GM21825 (cell line): ENCODE measurements at regions not wholly inside any gene's neighbourhood (a gene's known extent, or its start where the extent isn't known, plus 50 kb on each side); places are given as distances from the start of the nearest gene placed in this dataset.
A peak's percentile ranks its signal among the peaks of the same experiment; 100 is the strongest.

Experiments used
- ATAC-seq: cut with Tn5 transposase; IDR thresholded peaks from one replicate; pipeline ENCODE4 v1.9.1; 2021; ENCODE audit warnings: mild to moderate bottlenecking, moderate library complexity; ENCODE audit not compliant: unreplicated experiment

GRCh38 chr6:149212206-149212605, 105.3 kb upstream of the TAB2 start:
- no peak for ATAC-seq

DNA sequence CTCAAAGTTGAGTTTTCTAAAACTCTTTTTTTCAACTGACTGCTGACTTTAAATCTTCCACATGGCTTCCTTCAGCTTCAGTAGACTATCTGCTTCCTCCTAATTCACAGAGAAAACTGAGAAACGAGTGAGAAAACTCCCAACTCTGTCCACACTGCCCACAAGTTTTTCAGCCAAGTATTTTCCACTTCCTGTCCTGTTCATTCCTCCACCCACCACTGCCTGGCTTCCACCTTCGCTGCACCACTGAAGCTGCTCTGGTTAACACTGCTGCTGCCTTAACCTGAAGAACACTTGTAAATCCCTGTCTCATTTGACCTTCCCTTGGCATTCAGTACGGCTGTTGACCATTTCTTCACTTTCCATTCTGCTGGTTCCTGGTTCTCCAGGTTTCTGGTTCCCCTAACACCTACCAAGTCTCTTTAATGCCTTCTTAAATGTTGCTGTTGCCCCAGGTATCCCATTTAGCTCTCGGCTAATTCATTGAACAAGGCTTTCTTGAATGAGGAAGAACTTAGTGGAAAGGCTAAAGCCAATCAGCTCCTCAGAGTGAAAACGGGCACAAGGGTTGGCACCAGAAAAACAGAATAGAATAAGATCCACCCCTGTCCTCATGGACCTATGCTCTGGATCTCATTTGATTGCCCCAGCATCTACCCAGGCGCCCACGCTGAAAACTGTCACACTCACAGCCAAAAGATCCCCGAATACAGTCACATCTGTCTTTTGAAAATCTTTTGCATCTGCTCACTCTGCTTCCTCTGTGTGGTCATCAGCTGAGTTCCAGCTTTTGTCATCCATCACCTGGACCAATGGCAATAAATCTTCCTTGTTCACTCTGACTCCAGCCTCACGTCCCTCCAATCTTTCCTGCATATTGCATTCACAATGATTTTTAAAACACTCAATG, 104.4 kb upstream of the TAB2 start:
- ATAC-seq, result peak; percentile 17

- ATAC-seq, result no peak
Observed at GRCh38 chr6:149213829-149214228, 103.7 kb upstream of the TAB2 start.

DNA sequence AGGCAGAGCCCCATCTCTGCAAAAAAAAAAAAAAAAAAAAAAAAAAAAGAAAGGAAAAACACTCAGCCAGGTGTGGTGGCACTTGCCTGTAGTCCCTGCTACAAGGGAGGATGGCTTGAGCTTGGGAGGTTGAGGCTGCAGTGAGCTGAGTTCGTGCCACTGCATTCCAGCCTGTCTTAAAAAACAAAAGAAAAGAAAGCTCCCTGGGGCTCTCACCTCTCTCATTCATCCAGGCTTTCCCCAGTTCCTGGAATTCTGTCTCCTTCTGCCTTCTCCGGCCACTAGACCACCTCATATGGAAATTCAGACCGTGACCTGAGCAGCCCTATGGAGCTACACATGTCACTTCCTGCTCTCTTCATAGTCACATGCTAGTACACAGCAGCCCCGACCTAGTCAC, 101.1 kb upstream of the TAB2 start:
- no peak for ATAC-seq

- ATAC-seq, result peak; percentile 75
Observed at GRCh38 chr6:149217466-149217888, 100.0 kb upstream of the TAB2 start.

- ATAC-seq, result no peak
Observed at GRCh38 chr6:149218471-149218870, 99.0 kb upstream of the TAB2 start.

DNA sequence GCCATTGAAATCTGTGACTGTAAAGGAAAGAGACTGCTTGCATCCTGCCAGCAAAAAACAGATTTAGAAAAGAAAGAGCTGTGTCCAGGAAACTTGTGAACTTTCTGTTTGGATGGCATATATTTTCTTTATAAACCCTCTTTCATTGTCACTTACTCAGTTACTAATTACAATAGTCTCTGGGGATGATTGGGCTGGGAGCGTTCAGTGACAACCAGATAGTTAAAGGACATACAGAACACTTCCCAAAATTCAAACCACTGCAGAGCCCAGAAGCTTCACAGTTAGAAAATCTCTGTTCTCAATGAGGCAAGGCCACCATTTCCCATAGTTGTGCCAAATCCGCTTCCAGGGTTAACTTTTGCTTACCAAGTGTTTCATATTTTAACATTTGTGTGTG, 98.6 kb upstream of the TAB2 start:
- ATAC-seq, result no peak

DNA sequence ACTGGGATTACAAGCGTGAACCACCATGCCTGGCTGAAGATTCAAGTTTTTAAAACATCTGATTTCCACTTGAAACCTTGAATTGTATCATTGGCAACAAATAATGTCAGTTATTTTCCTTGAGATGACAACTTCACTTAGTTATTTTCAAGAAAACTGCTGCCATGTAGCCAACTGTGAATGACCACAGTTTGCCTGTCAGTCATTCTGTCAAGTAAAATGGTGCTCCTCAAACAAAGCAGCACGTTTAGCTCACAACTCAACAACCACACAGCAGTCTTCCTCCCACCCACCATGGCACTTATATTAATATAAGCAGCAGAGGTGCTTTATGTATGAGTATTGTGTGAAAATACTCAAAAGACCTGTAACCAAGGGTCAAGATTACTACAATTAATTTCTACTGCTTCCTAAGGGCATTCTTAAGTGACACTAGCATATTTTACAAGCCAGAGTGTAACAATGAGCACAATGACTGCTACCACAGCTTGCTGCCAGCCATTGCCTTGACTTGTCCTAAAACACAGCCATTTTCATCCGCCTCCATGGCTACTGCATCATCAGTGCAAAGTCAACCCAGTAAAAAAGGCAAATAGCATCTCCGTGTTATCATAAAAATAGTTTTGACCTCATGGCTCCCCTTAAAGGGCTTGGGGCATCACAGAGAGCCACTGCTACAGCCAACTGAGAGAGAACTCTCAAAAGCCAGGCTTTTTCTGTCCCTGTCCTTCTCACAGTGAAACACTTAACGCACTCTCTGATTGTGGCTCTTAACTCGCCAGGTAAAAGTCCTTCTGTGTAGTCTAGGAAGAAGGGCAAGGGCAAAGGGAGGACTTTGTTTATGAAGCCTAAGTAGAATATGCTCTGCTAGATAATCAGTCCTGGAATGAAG, 96.4 kb upstream of the TAB2 start:
- ATAC-seq, result no peak

DNA sequence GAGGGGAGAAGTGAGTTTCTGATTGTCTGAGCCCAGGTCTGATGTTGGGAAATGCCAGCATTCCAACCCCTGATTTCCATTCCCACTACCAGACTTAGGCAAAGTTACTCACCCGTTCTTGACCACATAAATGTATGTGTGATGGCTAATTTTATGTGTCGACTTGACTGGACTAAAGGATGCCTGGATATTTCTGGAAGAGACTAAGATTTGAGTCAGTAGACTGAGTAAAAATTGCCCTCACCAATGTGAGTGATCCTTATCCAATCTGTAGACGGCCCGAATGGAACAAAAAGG, 95.8 kb upstream of the TAB2 start:
- ATAC-seq, result no peak

DNA sequence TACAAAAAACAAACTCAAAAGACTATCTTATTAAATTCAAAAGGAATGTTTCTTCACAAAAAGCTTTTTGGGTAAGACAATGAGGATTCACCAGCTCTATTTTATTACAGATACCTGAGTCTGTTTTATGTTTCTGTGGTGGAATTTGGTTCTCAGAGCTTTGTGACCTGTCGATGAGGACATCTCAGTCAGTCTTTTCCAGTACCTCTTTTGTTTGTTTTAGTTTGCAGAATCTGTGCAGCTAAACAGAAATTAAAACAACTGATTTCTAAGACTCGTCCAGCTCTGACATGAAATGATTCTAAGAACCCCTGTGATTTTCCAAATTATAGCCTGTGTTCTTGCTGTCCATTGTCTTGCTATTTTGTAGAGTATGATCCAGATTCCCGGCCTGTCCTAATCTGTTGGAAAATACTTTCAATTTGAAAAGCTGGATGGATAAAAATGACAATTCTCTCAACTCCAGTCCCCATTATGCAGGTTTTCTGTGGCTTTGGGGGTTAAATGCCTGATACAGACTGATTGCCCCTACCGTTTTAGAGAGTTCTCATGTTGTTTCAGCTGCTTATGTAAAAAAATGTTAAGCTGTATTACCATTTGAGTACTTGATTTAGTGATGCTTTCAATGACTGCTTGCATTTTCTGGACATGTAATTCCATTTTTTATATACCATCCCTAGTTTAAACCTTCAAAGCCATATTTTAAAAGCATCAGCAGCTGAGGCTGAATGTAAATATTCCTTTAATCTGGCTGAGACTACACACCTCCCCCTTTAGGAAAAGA, 94.2 kb upstream of the TAB2 start:
- no peak for ATAC-seq

DNA sequence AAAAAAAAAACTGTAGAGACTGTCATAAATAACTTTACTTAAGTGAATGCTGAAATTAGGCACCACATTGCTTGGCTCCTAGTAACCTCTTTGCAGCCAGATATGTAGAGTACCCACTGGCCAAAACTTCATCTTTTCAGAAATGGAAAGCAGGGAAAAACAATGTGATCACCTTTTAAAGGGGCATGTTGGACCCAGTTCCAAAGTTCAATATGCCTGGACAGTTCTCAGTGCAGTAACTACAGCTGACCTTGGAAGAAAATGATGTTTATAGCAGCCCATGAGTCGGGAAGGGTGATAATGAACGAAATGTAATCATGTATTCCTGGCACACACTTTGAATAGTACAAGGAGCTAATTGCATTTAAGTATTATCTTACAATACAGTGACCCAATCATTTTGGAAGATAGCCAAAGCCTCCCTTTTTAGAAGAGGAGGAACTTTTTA, 93.6 kb upstream of the TAB2 start:
- no peak for ATAC-seq

DNA sequence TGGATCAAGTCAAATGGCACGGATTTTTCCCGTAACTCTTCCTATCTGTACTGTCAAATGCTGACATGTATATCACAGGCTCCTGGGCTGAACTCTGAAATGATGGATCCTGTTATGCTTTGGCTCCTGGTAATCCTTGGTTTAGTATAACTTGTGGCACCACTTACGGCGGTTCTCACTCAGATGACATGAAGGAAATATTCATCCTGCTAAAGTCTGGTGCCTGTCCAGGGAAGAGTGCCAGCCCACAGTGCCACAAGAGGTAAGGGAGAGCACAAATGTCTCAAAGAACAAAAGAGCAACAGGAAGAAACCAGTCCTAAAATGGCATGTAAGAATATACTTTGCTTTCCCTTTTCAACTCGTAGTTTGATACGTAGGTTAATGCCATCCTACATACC, 93.1 kb upstream of the TAB2 start:
- no peak for ATAC-seq

DNA sequence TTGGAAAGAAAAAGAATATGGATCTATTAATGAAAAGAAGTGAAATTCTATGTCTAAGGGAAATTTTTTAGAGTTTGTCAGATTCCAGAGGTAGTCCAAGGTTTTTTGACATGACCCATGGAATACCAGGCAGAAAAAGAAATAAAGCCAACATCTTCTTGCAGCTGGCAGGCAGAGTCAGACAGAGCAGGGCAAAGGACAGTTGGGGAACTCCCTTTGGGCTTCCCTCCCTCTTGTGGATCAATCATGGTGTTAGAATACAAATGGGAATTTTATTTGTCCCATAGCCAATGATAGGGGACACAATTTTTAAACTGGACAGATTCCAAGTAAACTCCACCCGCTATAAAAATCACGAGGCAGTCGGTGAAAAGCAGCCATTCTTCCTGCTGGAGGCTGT, 92.1 kb upstream of the TAB2 start:
- no peak for ATAC-seq

- no peak for ATAC-seq
Observed at GRCh38 chr6:149225946-149226345, 91.6 kb upstream of the TAB2 start.

DNA sequence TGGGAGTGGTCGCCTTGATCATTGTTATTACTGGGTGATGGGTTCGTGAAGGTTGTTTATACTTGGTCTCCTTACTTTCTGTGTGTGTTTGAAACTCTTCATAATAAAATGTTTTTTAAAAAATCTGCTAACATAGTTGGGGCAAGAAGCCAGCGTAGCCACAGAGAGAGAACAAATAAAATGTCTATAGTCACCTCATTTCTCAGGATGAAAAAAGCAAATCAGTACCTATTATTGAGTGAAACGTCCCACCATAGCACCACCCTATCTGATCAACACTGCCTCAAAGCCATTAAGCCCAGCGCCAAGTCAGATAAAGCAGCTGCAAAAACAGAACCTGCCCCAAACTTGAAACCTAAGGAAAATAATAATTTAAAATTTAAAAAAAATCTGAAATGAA, 89.7 kb upstream of the TAB2 start:
- ATAC-seq, result no peak

DNA sequence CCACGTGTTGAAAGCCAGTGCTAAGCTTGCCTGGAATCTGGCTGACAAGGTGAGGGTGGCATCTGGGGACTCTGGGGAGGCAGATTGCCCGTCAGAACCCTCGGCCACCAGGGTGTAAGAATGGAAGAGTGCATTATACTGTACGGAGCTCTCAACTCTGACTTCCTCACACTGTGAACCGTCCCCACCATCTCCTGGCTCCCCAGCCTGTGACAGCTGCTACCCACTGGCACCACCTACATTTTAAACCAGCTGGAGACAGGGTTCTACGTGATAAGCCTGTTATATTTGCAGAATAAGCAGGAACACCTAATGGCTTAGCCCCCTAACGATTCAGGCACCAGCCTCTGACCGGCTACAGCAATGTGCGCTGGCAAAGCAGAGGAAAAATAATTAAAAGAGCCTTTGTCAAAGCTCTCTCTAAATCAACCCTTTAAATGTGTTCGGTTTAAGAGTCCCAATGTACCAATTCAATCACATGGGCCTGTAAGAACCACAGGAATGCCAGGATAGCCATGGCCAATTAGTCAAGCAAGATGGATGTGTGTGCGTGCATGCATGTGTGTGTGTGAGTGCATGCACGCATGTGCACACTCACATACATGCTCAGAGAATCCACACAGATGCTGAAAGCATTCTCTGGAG, 89.1 kb upstream of the TAB2 start:
- no peak for ATAC-seq

DNA sequence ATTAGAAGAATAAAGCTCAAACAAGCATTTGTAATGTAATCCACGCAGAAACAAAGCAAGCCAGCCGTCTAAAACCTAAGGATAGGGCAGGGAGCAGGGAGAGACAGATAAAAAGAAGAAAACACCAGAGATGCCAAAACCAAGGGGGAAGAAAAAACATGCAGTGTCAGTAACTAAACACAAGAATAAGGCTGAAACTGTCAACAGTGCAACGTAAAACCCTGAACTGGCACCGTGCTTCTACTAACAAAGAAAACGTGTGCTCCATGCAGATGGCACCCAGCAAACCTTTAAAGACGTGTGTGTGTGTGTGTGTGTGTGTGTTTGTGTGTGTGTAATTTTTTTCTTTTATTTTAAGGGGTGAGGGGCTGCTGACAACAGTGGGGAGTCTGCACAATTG, 88.4 kb upstream of the TAB2 start:
- ATAC-seq, result no peak

DNA sequence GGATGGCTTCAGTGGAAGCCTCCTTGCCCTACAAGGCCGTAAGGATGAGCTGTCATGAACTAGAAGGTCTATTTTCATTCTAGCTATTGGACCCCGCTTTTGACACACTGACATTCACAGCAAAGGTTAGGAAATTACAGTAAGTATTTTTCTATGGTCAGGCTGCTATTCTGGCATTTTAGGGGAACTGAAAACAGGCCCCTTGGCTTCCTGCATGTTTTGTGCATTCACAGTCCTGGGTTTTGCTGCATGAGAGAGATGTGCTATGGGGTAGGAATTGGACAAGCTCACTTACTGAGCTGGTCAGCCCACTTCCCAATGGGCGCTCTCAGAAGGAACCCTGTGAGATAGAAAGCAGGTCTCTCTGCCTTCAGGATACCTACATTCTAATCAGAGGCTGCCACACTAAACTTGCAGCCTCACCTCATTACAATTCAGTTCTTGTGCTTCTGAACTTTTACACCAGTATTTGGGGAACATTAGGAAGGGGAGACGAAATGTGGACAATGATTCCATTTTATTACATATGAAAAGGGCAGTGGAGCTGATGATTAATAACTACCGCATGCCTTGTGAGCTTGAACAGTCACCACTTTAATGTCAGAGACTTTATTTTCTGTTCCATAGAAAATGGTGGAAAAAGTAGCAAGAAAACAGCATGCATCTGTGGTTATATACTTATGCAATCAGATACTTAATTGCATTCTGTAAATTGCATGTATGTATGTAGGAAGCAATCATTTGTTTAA, 86.6 kb upstream of the TAB2 start:
- ATAC-seq, result peak; percentile 42

- ATAC-seq, result no peak
Observed at GRCh38 chr6:149231778-149232177, 85.7 kb upstream of the TAB2 start.

DNA sequence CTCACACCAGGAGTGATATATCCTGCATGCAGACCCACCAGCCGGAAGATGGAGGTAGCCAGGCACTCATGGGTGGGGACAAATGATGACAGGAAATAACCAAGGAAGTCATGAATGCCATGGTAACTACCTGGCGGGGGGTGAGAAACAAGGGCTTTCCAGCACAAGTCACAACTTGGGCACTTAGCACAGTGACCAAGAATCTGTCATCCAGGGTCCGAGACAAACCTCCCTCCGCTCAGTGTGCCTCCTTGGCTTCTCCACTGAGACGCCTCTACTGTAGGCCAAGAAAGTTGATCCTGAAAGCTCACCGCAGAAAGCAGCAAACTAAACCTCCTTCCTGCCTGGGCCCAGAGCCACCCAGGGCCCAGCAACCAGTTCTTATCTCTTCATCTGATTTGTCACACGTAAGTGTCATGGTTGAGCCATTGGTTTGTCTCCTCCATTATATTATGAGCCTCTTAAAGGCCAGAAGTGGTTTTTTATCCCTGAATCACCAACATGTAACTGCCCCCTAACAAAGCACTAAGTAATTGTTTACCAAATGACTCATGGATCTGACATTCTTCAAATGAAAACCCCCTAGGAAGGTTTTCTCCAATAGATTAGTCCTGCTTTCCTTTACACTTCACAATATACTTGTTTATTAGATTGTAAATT, 84.3 kb upstream of the TAB2 start:
- no peak for ATAC-seq
